HK-2 (cell line): ENCODE measurements at regions not wholly inside any gene's neighbourhood (a gene's known extent, or its start where the extent isn't known, plus 50 kb on each side); places are given as distances from the start of the nearest gene placed in this dataset.

Source experiments
- DNase-seq: peaks from one replicate; pipeline ENCODE4 v3.0.0-alpha.2; 2018; ENCODE audit not compliant: unreplicated experiment

GRCh38 chr13:63979951-63980350, 2564.3 kb upstream of the PCDH20 start:
- no peak for DNase-seq

GRCh38 chr13:63972328-63972727, 2556.7 kb upstream of the PCDH20 start:
- DNase-seq, result no peak

DNA sequence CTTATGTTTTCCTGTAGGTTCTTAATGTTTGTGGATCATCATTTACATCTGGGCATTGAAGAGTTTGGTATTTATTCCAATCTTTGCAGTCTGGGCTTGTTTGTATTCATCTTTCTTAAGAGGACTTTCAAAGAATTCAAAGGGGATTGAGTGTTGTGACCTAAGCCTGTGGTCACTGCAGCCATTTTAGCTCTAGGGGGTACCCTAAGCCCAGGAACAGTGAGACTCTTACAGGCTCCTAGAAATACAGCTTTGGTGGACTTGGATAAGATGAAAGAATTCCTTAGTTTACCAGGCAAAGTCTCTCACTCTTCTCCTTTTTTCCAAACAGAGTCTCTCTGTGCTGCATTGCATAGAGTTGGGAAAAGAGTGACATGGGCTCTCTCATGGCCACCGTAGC, 2539.0 kb upstream of the PCDH20 start:
- DNase-seq, result no peak

- no peak for DNase-seq
Observed at GRCh38 chr13:63948045-63948444, 2532.4 kb upstream of the PCDH20 start.

DNA sequence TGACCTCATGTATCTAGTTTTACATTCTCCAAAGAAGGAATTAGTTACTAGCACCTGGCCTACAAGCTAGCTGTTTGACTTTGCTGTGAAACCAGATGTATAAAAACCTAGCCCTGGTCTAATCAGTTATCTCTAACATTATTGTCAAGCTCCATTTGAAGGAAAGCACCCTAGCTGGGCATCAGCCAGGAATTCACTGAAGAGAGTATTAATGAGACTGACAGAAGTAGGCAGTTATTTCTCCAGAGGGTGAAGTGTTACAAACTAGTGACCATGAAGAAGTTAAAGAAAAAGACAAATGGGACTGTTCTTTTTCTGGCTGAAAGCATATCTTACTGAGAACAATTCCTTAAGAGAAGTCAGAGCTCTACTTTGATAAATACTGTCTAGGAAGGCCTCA, 2529.3 kb upstream of the PCDH20 start:
- DNase-seq, result no peak

GRCh38 chr13:63942372-63942771, 2526.7 kb upstream of the PCDH20 start:
- no peak for DNase-seq

GRCh38 chr13:63938851-63939250, 2523.2 kb upstream of the PCDH20 start:
- no peak for DNase-seq

GRCh38 chr13:63910511-63910910, 2494.9 kb upstream of the PCDH20 start:
- DNase-seq, result no peak

- no peak for DNase-seq
Observed at GRCh38 chr13:63909726-63910375, 2494.2 kb upstream of the PCDH20 start.

DNA sequence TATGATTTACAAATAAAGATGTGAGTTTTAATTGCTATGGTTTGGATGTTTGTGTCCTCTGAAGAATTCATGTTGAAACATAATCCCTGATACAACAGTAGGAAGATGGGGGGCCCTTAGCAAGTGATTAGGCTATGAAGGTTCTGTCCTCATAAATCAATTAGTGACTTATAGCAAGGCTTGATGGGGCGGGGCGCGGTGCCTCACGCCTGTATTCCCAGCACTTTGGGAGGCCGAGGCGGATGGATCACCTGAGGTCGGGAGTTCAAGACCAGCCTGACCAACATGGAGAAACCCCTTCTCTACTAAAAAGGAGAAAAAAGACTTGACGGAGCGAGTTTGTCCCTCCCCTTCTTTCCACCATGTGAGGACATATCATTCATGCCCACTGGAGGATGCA, 2486.5 kb upstream of the PCDH20 start:
- DNase-seq, result no peak

- DNase-seq, result no peak
Observed at GRCh38 chr13:63901630-63902029, 2486.0 kb upstream of the PCDH20 start.

DNA sequence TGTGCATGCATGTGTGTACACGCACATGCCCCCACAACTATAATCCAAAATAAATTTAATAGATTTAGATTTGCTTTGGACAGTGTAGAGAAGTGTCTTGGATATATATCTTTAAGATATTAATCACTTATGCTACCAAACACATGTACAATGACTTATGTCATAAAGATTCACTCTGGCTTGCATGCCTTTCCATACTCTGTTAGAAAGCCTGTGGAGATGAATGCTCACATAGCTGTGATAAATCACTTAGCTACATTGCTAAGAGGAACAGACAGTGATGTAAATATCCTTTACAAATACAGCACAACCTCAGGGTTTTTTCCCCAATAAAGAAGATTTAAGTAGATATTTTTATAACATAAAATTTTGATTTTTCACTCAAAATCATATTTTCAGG, 2484.8 kb upstream of the PCDH20 start:
- no peak for DNase-seq

- no peak for DNase-seq
Observed at GRCh38 chr13:63896321-63896720, 2480.7 kb upstream of the PCDH20 start.

- no peak for DNase-seq
Observed at GRCh38 chr13:63882052-63882451, 2466.4 kb upstream of the PCDH20 start.

DNA sequence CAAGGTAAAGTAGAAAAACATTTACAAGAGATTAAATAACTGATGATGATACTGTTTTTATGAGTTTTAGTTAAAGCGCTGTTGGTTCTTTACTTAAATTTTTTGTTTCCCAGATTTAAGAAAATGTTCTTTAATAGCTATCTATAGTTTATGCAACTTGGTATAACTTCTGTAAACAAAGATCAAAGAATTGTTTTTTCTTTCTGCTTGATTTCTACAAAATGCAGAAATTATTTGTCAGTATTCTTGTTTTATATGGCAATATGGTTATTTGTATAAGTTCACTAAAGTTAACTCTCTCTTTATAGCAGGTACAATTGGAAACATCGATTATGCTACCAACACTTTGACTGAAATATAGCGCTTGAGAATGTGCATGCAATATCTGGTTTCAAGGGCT, 2465.1 kb upstream of the PCDH20 start:
- DNase-seq, result no peak

DNA sequence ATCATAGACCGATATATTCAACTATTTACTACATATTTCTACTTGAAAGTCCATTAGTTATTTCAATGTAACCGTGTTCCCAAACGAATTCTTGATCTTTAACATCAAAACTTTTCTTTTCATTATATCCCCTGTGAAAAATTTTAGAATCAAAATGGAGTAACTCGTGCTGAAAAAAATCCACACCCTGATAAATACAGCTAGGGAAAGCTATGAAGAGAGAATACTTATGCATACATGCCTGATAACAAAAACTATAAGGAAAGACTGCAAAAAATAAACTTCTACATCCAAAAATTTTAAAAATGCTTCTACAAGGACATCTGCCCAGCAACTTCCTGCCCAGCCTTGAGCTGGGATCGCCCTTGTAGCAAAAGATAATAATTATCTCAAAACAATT, 2458.3 kb upstream of the PCDH20 start:
- no peak for DNase-seq

DNA sequence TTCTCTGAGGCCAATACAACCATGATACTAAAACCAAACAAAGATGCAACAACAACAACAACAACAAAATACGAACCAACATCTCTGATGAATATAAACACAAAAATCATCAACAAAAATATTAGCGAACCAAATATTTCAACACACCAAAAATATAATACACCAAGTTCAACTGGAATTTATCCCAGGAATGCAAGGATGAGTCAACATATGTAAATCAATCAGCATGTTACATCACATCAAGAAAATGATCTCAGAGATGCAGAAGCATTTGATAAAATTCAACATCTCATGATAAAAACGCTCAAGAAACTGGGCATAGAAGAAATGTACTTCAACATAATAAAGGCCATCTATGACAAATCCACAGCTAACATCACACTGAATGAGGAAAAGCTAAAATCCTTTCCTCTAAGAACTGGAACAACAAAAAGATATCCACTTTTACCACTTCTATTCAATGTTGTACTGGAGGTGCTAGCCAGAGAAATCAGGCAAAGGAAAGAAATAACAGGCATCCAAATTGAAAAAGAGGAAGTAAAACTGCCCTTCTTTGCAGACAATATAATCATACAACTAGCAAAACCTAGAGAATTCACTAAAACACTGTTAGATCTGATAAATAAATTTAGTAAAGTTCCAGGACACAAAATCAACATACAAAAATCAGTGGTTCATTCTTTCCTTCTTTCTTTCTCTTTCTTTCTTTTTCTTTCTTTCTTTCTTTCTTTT, 2448.7 kb upstream of the PCDH20 start:
- no peak for DNase-seq

- DNase-seq, result no peak
Observed at GRCh38 chr13:63855457-63856118, 2439.9 kb upstream of the PCDH20 start.

DNA sequence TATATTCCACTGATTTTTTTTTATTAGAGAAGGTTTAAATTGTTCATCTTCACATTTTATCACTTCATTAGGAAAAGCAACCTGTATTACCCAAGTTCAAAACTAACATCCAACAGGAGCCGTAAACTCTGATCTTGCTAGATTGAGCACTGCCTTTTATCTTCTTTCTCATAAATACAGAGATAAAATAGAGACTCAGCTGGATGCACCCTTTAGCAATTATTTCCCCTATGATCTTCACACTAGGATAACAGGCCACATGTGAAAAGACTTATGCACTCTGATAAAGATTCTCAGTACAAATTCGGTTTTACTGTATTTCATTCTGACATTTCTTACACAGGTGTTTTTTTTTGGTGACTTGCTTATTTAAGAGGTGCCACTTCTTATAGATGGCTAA, 2438.2 kb upstream of the PCDH20 start:
- DNase-seq, result no peak

GRCh38 chr13:63851526-63851925, 2435.9 kb upstream of the PCDH20 start:
- no peak for DNase-seq

- no peak for DNase-seq
Observed at GRCh38 chr13:63843766-63844699, 2428.4 kb upstream of the PCDH20 start.

DNA sequence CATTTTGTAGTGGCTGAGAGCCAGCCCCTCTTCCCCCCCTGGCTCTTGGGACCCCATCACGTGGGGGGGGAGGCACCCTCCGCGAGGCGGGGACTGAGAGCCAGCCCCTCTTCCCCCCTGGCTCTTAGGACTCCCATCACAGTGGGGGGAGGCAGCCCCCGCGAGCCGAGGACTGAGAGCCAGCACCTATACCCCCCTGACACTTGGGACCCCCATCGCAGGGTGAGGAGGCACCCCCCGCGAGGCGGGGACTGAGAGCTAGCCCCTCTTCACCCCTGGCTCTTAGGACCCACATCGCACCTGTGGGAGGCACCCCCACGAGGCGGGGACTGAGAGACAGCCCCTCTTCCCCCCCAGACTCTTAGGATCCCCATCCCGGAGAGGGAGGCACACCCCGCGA, 2426.5 kb upstream of the PCDH20 start:
- no peak for DNase-seq
